GM18951 (cell line): ENCODE measurements at regions not wholly inside any gene's neighbourhood (a gene's known extent, or its start where the extent isn't known, plus 50 kb on each side); places are given as distances from the start of the nearest gene placed in this dataset.

Experiments
- POLR2A ChIP-seq: IDR thresholded peaks from 4 replicates; pipeline ENCODE4 v1.6.1; 2011; ENCODE audit warnings: mild to moderate bottlenecking; ENCODE audit not compliant: insufficient read length, insufficient read depth; ENCODE audit errors: extremely low read depth
- in situ Hi-C: fragments of 300-500 bp; cut with MboI; formaldehyde crosslinking; loops from one replicate; pipeline ENCODE4 v1.12.0; 2022; ENCODE audit warnings: low sequenced_read_pairs, mixed read lengths, inconsistent platforms; ENCODE audit not compliant: unreplicated experiment

- in situ Hi-C loops = no loop called here
- no peak for TF ChIP-seq POLR2A
Observed at GRCh38 chr6:56386717-56387116, 139.3 kb upstream of the COL21A1 start.

GRCh38 chr6:56385981-56386593 is 138.7 kb upstream of the COL21A1 start:
- TF ChIP-seq POLR2A = no peak

GRCh38 chr6:56383160-56383559 is 135.8 kb upstream of the COL21A1 start:
- in situ Hi-C loops = no loop called here
- TF ChIP-seq POLR2A = no peak

More at GRCh38 chr6:56385981-56386593, 138.7 kb upstream of the COL21A1 start:
- in situ Hi-C loops = no loop called here

GRCh38 chr6:56382416-56382940 is 135.1 kb upstream of the COL21A1 start:
- in situ Hi-C loops = no loop called here
- TF ChIP-seq POLR2A = no peak

- in situ Hi-C loops = no loop called here
- TF ChIP-seq POLR2A = no peak
Observed at GRCh38 chr6:56381801-56382251, 134.4 kb upstream of the COL21A1 start.

GRCh38 chr6:56380476-56380875 is 133.1 kb upstream of the COL21A1 start:
- in situ Hi-C loops = no loop called here
- no peak for TF ChIP-seq POLR2A

GRCh38 chr6:56378966-56379585 is 131.7 kb upstream of the COL21A1 start:
- TF ChIP-seq POLR2A = no peak
- in situ Hi-C loops = no loop called here

- in situ Hi-C loops = no loop called here
- TF ChIP-seq POLR2A = no peak
Observed at GRCh38 chr6:56378507-56378906, 131.1 kb upstream of the COL21A1 start.

GRCh38 chr6:56377295-56377694 is 129.9 kb upstream of the COL21A1 start:
- in situ Hi-C loops = no loop called here
- TF ChIP-seq POLR2A = no peak

GRCh38 chr6:56375806-56376205 is 128.4 kb upstream of the COL21A1 start:
- TF ChIP-seq POLR2A = no peak

GRCh38 chr6:56374841-56375369 is 127.5 kb upstream of the COL21A1 start:
- in situ Hi-C loops = no loop called here
- TF ChIP-seq POLR2A = no peak

More at GRCh38 chr6:56375806-56376205, 128.4 kb upstream of the COL21A1 start:
- in situ Hi-C loops = no loop called here

- in situ Hi-C loops = no loop called here
- TF ChIP-seq POLR2A = no peak
Observed at GRCh38 chr6:56372406-56372995, 125.1 kb upstream of the COL21A1 start.

- TF ChIP-seq POLR2A = no peak
- in situ Hi-C loops = no loop called here
Observed at GRCh38 chr6:56370561-56371211, 123.3 kb upstream of the COL21A1 start.
